ENCODE measurements at regions not wholly inside any gene's neighbourhood (a gene's known extent, or its start where the extent isn't known, plus 50 kb on each side); places are given as distances from the start of the nearest gene placed in this dataset.

GRCh38 chr6:95515975-95516374, 61.4 kb upstream of the MANEA start:
- TF ChIP-seq POLR2AphosphoS5 (IDR thresholded peaks at IDR 0.05) (no peak), CTCF (IDR thresholded peaks at IDR 0.05) (no peak)
